ENCODE measurements at regions not wholly inside any gene's neighbourhood (a gene's known extent, or its start where the extent isn't known, plus 50 kb on each side); places are given as distances from the start of the nearest gene placed in this dataset.

DNA sequence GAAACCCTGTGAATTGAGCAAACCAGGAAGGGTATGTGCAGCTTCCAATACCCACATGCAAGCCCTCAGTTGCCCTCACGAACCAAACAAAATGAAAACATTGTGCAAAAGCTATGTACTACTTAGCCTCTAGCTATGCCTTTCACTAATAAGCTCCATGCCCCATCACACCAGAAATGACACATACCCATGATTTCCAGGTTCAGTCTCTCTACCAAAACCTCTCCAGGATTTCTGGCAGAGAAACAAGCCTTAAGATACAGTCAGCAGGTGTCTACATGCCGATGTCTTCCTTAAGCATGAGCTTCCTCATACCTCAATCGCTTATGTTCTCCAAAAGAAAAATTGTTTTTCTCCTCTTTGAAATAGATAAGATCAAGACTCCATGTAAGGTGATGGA is 527.8 kb upstream of the AUTS2 start:
- TF ChIP-seq CTCF (IDR thresholded peaks at IDR 0.05; ENCODE audit: low read depth, low read length, missing input control) (no peak), HNF4G (IDR thresholded peaks at IDR 0.05) (no peak), FOXA1 (IDR thresholded peaks at IDR 0.05) (no peak), RAD21 (IDR thresholded peaks at IDR 0.05) (no peak), SP1 (IDR thresholded peaks at IDR 0.05) (no peak), YY1 (IDR thresholded peaks at IDR 0.05) (no peak), MAX (IDR thresholded peaks at IDR 0.05) (no peak), TAF1 (conservative IDR thresholded peaks at IDR 0.05) (no peak), JUND (IDR thresholded peaks at IDR 0.05) (no peak), GABPA (IDR thresholded peaks at IDR 0.05 in 1 of 2, conservative IDR thresholded peaks at IDR 0.05 in 1 of 2) (no peak), ZBTB33 (IDR thresholded peaks at IDR 0.05) (no peak)
- TF ChIP-seq, protein P1, sequence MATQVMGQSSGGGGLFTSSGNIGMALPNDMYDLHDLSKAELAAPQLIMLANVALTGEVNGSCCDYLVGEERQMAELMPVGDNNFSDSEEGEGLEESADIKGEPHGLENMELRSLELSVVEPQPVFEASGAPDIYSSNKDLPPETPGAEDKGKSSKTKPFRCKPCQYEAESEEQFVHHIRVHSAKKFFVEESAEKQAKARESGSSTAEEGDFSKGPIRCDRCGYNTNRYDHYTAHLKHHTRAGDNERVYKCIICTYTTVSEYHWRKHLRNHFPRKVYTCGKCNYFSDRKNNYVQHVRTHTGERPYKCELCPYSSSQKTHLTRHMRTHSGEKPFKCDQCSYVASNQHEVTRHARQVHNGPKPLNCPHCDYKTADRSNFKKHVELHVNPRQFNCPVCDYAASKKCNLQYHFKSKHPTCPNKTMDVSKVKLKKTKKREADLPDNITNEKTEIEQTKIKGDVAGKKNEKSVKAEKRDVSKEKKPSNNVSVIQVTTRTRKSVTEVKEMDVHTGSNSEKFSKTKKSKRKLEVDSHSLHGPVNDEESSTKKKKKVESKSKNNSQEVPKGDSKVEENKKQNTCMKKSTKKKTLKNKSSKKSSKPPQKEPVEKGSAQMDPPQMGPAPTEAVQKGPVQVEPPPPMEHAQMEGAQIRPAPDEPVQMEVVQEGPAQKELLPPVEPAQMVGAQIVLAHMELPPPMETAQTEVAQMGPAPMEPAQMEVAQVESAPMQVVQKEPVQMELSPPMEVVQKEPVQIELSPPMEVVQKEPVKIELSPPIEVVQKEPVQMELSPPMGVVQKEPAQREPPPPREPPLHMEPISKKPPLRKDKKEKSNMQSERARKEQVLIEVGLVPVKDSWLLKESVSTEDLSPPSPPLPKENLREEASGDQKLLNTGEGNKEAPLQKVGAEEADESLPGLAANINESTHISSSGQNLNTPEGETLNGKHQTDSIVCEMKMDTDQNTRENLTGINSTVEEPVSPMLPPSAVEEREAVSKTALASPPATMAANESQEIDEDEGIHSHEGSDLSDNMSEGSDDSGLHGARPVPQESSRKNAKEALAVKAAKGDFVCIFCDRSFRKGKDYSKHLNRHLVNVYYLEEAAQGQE (IDR thresholded peaks at IDR 0.05), result no peak
- TF ChIP-seq, protein P2, sequence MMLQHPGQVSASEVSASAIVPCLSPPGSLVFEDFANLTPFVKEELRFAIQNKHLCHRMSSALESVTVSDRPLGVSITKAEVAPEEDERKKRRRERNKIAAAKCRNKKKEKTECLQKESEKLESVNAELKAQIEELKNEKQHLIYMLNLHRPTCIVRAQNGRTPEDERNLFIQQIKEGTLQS (IDR thresholded peaks at IDR 0.05), result no peak
